22Rv1 (cell line): ENCODE measurements at regions not wholly inside any gene's neighbourhood (a gene's known extent, or its start where the extent isn't known, plus 50 kb on each side); places are given as distances from the start of the nearest gene placed in this dataset.

Experiments used
- H3K27ac ChIP-seq: fragments of 450-650 bp; 2 replicates; pipeline ENCODE4 v1.5.1; 2017
- ZFX ChIP-seq: fragments of 450-650 bp; IDR thresholded peaks from 2 replicates; pipeline ENCODE4 v1.6.1; 2017; ENCODE audit warnings: antibody characterized with exemption, borderline replicate concordance
- TF ChIP-seq, protein P1 (sequence below): fragments of 450-650 bp; IDR thresholded peaks from 2 replicates; pipeline ENCODE4 v1.5.1; 2017; ENCODE audit warnings: mild to moderate bottlenecking

DNA sequence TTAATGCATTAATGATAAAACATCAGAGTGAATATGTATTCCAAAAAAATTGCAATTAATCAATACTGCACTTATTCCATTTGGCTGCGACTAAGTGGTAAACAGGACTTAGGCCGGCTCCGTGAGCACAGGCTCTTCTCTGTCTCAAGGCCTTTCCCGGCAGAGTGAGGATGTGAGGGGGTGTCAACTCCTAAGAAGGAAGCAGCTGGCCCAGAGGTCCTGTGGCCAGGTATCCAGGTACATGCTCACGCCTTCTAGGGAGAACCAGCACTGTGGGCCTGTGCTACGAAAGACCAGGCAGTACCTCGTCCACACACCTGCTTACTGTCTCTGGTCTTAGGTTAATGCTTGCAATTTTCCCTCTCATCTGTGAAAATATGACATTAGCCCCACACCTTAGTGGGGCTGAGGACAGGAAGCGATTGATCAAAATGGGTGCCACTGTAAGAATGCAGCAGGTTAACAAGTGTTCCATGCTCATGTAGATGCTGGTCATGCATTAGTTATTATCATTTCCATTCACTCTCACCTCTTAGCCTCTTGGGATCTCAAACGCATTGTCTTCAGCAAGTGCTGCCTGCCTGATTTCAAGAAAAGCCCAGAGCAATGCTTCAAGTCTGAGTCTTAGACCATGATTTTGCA lies 175.3 kb downstream of the ABHD5 start:
- TF ChIP-seq ZFX: no peak
- TF ChIP-seq, protein P1, sequence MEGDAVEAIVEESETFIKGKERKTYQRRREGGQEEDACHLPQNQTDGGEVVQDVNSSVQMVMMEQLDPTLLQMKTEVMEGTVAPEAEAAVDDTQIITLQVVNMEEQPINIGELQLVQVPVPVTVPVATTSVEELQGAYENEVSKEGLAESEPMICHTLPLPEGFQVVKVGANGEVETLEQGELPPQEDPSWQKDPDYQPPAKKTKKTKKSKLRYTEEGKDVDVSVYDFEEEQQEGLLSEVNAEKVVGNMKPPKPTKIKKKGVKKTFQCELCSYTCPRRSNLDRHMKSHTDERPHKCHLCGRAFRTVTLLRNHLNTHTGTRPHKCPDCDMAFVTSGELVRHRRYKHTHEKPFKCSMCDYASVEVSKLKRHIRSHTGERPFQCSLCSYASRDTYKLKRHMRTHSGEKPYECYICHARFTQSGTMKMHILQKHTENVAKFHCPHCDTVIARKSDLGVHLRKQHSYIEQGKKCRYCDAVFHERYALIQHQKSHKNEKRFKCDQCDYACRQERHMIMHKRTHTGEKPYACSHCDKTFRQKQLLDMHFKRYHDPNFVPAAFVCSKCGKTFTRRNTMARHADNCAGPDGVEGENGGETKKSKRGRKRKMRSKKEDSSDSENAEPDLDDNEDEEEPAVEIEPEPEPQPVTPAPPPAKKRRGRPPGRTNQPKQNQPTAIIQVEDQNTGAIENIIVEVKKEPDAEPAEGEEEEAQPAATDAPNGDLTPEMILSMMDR: no peak
- H3K27ac ChIP-seq: no peak overlapping the region

GRCh38 chr3:43866529-43867353 lies 176.0 kb downstream of the ABHD5 start:
- no peak overlapping the region for H3K27ac ChIP-seq

DNA sequence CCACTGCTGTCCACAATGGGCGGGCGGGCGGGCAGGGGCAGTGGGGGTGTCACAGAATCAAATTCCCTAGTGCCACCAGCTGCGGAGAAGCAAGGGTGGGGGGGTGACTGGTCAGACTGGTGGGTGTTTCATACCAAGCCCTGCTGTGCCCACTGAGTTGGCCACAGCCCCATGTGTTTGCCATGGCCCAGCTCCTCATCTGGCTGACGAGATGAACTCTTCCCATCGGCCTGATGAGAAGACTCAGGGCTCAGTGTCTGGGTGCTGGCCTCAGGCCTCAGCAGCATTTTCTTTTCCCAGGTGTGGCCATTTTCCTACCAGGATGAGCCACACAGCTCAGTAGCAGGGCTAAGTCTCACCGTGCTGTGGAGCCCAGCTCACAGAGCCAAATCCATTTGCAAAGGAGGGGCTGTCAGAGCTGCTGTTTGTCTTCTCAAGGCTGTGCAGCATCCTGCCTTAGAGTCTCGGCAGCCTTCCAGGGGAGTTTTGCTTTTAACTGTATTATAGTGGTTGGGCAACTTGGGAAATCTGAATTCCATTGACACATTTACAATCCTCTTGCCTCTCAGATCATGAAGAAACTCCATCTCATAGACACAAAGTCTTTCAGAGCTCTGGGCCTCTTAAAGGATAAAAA lies 176.8 kb downstream of the ABHD5 start:
- TF ChIP-seq, protein P1: no peak
- TF ChIP-seq ZFX: no peak
- H3K27ac ChIP-seq: no peak overlapping the region

More at GRCh38 chr3:43866529-43867353, 176.0 kb downstream of the ABHD5 start:
- TF ChIP-seq, protein P1: no peak

DNA sequence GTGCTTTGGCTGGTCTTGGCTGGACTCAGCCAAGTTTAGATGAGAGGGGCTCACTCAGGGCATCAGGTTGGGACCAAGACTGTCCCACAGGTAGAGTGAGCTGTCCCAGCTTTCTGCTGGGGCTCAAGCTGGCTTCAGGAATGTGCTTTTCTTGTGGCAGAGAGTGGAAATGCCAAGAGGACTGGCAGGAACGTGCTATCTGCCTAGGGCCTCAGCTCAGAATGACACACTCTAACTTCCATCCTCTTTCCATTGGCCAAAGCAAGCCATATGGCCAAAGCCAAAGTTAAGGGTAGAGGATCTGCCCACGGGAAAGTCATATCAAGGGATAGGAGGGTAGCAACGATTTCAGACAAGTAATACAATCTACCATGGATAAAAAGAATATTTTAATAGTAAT lies 178.8 kb downstream of the ABHD5 start:
- no peak for TF ChIP-seq ZFX
- TF ChIP-seq, protein P1: no peak
- no peak overlapping the region for H3K27ac ChIP-seq

DNA sequence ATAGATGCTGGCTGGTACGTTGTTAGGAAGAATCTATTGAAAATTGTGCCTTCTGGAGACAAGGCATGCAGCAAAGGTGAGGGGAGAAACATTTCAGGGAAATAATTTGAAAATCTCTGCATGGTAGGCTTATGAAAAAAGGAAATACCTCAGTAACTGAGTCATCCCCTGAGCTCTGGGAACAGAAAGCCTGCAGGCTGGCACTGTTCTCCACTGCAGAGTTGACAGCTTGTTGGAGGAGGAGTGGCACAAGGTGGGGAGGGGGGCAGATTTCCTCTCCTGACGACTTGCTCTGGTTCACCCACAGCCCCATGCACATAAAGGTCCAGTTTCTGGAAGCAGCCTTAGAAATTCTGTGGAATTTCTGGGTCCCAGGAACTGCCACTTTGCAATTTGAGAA lies 179.4 kb downstream of the ABHD5 start:
- no peak overlapping the region for H3K27ac ChIP-seq
- TF ChIP-seq, protein P1: no peak
- TF ChIP-seq ZFX: no peak

DNA sequence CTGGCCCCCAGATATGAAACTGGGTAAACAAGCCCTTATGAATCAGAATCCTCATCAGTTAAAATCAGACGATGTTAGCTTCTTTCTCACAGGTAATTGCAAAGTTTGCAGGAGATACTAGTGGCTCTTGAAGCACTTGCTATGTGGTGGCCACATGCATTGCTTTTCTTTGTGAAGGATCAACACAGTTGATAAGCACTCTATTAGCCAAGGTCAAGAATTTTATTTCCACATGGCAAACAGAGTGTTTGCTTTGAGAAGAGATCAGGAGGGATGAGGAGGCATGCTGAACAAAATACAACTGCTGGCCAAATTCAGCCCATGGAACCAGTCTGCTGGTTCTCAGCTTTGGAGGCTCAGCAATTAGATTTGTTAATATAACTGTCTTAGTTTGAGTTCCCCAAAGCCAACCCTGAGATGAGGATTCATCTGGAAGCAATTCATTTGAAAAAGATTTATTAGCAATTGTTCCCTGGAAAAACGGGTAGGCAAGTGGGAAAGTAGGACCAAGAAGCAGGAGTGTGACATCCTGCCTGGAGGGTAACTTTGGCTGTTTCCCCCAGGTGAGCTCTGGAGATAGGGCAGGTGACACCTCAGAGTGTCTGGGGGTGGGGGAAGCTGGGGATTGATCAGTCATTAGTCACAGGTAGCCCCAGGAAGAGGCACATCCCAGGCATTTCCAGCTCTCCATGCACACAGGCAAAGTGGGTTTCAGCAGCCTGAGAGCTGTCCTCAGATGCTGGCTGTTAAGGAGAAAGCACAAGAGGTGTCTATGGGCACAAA lies 180.3 kb downstream of the ABHD5 start:
- H3K27ac ChIP-seq: no peak overlapping the region

More for the DNA sequence above, 180.3 kb downstream of the ABHD5 start:
- TF ChIP-seq ZFX: no peak
- TF ChIP-seq, protein P1: no peak
